ENCODE measurements at regions not wholly inside any gene's neighbourhood (a gene's known extent, or its start where the extent isn't known, plus 50 kb on each side); places are given as distances from the start of the nearest gene placed in this dataset.

DNA sequence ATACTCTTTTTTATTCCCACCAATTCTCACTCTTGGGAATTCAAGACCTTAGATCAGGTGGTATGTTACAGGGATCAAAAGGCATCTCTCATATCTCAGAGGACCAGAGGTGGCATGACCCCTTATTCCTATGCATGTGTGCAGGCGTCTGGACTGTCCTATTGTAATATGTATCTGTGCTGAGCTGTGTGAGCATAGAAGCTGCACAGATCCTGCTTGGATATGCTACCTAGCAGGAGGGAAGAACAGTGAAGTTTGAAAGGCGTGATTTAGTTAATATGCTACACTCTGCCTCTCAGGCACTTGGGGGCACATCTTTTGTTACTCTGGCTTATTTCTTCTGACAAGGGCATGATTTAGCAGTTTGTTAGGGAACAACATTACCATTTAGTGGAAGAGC is 86.7 kb upstream of the ZRANB2 start:
- H3K4me3 ChIP-seq (ENCODE audit: low read length) = no peak overlapping the region
- ATAC-seq (no peak), DNase-seq (no peak)
- Mint-ChIP-seq H3K4me3 (no peak overlapping the region), H3K4me1 (no peaks in the 10 kb centered on the region), H3K36me3 (no peaks in the 10 kb centered on the region), H3K9me3 (peaks cover 0 to 11% (median 2%) of the 10 kb centered on the region in 11 donors), H3K27me3 (peaks cover 0 to 4% (median 0%) of the 10 kb centered on the region in 5 donors), H3K27ac (no peak overlapping the region)
- H3K9me3 ChIP-seq (ENCODE audit: control insufficient read depth in 2 of 3, low read length in 3 of 3) = no peaks in the 10 kb centered on the region
- H3K27me3 ChIP-seq (ENCODE audit: control insufficient read depth in 2 of 2, insufficient read depth in 2 of 2, low read length in 2 of 2) = no peaks in the 10 kb centered on the region
- H3K4me1 ChIP-seq (ENCODE audit: control insufficient read depth in 2 of 2, insufficient read depth in 2 of 2, low read length in 2 of 2) = no peaks in the 10 kb centered on the region
- no peak overlapping the region for H3K27ac ChIP-seq (ENCODE audit: low read depth, low read length)
- intact Hi-C loops (cut with micrococcal nuclease) = no loop called here
- no peaks in the 10 kb centered on the region for H3K36me3 ChIP-seq (ENCODE audit: control insufficient read depth in 2 of 3, insufficient read depth in 3 of 3, low read length in 3 of 3)
- POLR2A ChIA-PET = no interaction called here
- CTCF ChIA-PET = no interaction called here

DNA sequence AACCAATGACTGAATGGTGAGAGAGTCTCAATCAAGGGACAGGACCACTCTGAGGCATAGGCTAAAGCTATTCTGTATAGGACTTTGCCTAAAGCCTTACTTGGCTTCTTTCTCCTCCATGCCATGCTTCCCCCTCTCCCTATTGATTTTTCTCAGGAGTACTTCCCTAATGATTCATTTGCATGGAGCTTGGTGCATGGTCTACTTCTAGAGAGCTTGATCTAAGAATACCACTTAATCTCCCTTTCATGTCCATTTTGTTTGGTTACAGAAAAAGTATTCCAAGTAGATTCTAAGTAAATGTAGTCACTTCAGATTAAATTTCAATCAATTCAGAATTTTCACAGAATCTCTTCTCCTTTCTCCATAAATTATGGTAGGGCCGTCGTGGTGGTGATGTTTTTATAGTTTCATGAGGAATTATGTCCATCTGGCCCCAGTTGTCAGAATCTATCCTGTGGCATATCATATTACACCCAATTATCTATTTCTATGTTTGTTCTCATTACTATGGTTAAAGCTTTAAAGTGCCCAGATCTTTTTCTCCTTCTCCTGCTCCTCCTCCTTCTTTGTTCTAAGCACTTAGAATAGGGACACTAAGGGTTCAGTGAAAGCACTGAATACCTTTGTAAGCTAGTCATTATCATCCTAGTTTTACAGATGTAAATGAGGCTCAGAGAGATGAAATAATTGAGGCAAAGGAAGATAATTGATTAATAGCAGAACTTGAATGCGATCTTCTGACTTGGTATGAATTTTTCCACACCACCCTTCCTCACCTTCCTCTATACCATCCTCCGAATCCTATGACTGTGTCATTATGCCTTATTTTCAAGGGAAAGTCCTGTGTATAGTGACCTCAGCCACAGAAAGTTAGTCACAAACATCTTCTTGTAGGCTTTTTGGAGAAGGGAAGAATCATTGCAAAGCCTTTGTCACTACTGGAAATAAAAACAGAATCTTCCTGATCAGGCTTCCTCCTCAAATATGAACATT is 85.6 kb upstream of the ZRANB2 start:
- CTCF ChIA-PET = no interaction called here
- no peak overlapping the region for H3K27ac Mint-ChIP-seq
- no peak overlapping the region for H3K4me3 Mint-ChIP-seq

DNA sequence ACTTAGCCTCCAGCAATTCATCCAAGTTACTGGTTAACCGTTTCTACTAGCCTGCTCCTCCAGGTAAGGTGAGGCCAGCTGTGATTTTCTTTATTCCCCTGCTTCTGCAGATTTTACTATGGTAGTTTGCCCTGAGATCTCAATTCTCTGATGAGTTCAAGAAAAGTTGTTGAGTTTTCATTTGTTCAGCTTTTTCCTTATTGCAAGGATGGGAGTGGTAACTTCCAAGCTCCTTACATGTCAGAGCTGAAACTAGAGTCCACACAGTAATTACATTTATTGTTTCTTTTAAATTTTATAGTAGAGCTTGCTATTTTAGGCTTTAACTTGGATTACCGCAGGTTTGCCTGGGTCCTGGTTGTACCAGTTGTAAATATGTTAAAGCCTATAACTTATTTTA is 76.9 kb upstream of the ZRANB2 start:
- Histone ChIP-seq H3K36me3 (ENCODE audit: control insufficient read depth in 2 of 3, insufficient read depth in 3 of 3, low read length in 3 of 3) (no peaks in the 10 kb centered on the region), H3K9me3 (ENCODE audit: control insufficient read depth in 2 of 3, low read length in 3 of 3) (peaks cover 0 to 4% (median 0%) of the 10 kb centered on the region in 3 experiments), H3K27ac (ENCODE audit: low read depth, low read length) (no peak overlapping the region), H3K27me3 (ENCODE audit: control insufficient read depth in 2 of 2, insufficient read depth in 2 of 2, low read length in 2 of 2) (no peaks in the 10 kb centered on the region), H3K4me3 (ENCODE audit: low read length) (no peak overlapping the region), H3K4me1 (ENCODE audit: control insufficient read depth in 2 of 2, insufficient read depth in 2 of 2, low read length in 2 of 2) (no peaks in the 10 kb centered on the region)
- no peak overlapping the region for H3K4me3 Mint-ChIP-seq
- ChIA-PET POLR2A (no interaction called here), CTCF (no interaction called here)
- intact Hi-C loops (cut with micrococcal nuclease) = no loop called here
- no peak overlapping the region for H3K27ac Mint-ChIP-seq
- DNase-seq (no peak), ATAC-seq (no peak)
- H3K27me3 Mint-ChIP-seq = peaks cover 0 to 12% (median 0%) of the 10 kb centered on the region in 5 donors
- H3K9me3 Mint-ChIP-seq = peaks cover 0 to 29% (median 12%) of the 10 kb centered on the region in 11 donors
- H3K4me1 Mint-ChIP-seq = no peaks in the 10 kb centered on the region
- H3K36me3 Mint-ChIP-seq = no peaks in the 10 kb centered on the region

More for the DNA sequence above, 85.6 kb upstream of the ZRANB2 start:
- Histone ChIP-seq H3K4me3 (ENCODE audit: low read length) (no peak overlapping the region), H3K27ac (ENCODE audit: low read depth, low read length) (no peak overlapping the region), H3K36me3 (ENCODE audit: control insufficient read depth in 2 of 3, insufficient read depth in 3 of 3, low read length in 3 of 3) (no peaks in the 10 kb centered on the region), H3K27me3 (ENCODE audit: control insufficient read depth in 2 of 2, insufficient read depth in 2 of 2, low read length in 2 of 2) (no peaks in the 10 kb centered on the region), H3K4me1 (ENCODE audit: control insufficient read depth in 2 of 2, insufficient read depth in 2 of 2, low read length in 2 of 2) (no peaks in the 10 kb centered on the region), H3K9me3 (ENCODE audit: control insufficient read depth in 2 of 3, low read length in 3 of 3) (no peaks in the 10 kb centered on the region)
- ATAC-seq = no peak
- Mint-ChIP-seq H3K36me3 (no peaks in the 10 kb centered on the region), H3K27me3 (peaks cover 0 to 4% (median 0%) of the 10 kb centered on the region in 5 donors), H3K4me1 (no peaks in the 10 kb centered on the region), H3K9me3 (peaks cover 0 to 11% (median 3%) of the 10 kb centered on the region in 11 donors)
- POLR2A ChIA-PET = no interaction called here
- DNase-seq = no peak
- intact Hi-C loops (cut with micrococcal nuclease) = no loop called here

DNA sequence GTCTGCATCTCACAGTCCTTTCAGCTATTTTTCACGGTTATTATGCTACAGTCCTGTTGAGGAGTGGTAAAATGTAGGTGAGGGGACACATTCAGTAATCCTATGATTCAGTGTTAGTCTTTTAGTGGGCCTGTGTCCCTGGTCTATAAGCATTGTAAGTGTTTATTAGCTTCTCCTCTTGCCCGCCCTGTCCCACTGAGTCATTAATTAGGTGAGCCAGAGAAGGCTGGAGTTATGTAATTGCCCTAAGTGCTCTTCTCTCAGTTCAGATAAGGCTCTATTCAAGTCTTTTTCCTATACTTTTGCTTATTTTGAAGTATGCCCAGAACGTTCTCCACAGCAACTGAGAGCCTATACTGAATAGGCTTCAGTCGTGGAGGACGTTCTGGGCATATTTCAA is 76.3 kb upstream of the ZRANB2 start:
- ATAC-seq (no peak), DNase-seq (no peak)
- Mint-ChIP-seq H3K4me3 (no peak overlapping the region), H3K27ac (no peak overlapping the region), H3K27me3 (peaks cover 0 to 12% (median 0%) of the 10 kb centered on the region in 5 donors), H3K9me3 (peaks cover under 1 to 29% (median 12%) of the 10 kb centered on the region in 11 donors), H3K4me1 (no peaks in the 10 kb centered on the region), H3K36me3 (no peaks in the 10 kb centered on the region)
- H3K9me3 ChIP-seq (ENCODE audit: control insufficient read depth in 2 of 3, low read length in 3 of 3) = peaks cover 0 to 4% (median 0%) of the 10 kb centered on the region in 3 experiments
- H3K4me3 ChIP-seq (ENCODE audit: low read length) = no peak overlapping the region
- H3K27me3 ChIP-seq (ENCODE audit: control insufficient read depth in 2 of 2, insufficient read depth in 2 of 2, low read length in 2 of 2) = no peaks in the 10 kb centered on the region
- POLR2A ChIA-PET = no interaction called here
- no peak overlapping the region for H3K27ac ChIP-seq (ENCODE audit: low read depth, low read length)
- no peaks in the 10 kb centered on the region for H3K36me3 ChIP-seq (ENCODE audit: control insufficient read depth in 2 of 3, insufficient read depth in 3 of 3, low read length in 3 of 3)
- H3K4me1 ChIP-seq (ENCODE audit: control insufficient read depth in 2 of 2, insufficient read depth in 2 of 2, low read length in 2 of 2) = no peaks in the 10 kb centered on the region
- intact Hi-C loops (cut with micrococcal nuclease) = no loop called here
- CTCF ChIA-PET = no interaction called here

DNA sequence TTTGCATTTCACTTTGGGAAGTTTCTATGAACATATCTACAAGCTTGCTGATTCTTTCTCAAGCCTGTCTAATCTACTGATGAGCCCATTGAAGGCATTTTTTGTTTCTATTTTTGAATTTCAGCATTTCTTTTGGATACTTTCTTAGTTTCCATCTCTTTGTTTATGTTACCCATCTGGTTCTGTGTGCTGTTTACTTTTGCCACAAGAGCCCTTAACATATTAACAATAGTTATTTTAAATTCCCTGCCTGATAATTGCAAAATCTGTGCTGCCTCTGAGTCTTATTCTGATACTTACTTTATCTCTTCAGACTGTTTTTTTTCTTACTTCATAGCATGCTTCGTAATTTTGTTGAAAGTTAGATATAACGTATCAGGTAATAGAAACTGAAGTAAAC is 75.8 kb upstream of the ZRANB2 start:
- H3K27me3 ChIP-seq (ENCODE audit: control insufficient read depth in 2 of 2, insufficient read depth in 2 of 2, low read length in 2 of 2) = no peaks in the 10 kb centered on the region
- no peak overlapping the region for H3K4me3 ChIP-seq (ENCODE audit: low read length)
- H3K36me3 ChIP-seq (ENCODE audit: control insufficient read depth in 2 of 3, insufficient read depth in 3 of 3, low read length in 3 of 3) = no peaks in the 10 kb centered on the region
- CTCF ChIA-PET = no interaction called here
- Mint-ChIP-seq H3K4me1 (no peaks in the 10 kb centered on the region), H3K4me3 (no peak overlapping the region), H3K9me3 (peaks cover 4 to 29% (median 13%) of the 10 kb centered on the region in 11 donors), H3K36me3 (no peaks in the 10 kb centered on the region), H3K27me3 (peaks cover 0 to 12% (median 0%) of the 10 kb centered on the region in 5 donors), H3K27ac (no peak overlapping the region)
- intact Hi-C loops (cut with micrococcal nuclease) = no loop called here
- H3K9me3 ChIP-seq (ENCODE audit: control insufficient read depth in 2 of 3, low read length in 3 of 3) = peaks cover 0 to 4% (median 0%) of the 10 kb centered on the region in 3 experiments
- POLR2A ChIA-PET = no interaction called here
- H3K4me1 ChIP-seq (ENCODE audit: control insufficient read depth in 2 of 2, insufficient read depth in 2 of 2, low read length in 2 of 2) = no peaks in the 10 kb centered on the region
- no peak overlapping the region for H3K27ac ChIP-seq (ENCODE audit: low read depth, low read length)
- DNase-seq (no peak), ATAC-seq (no peak)

DNA sequence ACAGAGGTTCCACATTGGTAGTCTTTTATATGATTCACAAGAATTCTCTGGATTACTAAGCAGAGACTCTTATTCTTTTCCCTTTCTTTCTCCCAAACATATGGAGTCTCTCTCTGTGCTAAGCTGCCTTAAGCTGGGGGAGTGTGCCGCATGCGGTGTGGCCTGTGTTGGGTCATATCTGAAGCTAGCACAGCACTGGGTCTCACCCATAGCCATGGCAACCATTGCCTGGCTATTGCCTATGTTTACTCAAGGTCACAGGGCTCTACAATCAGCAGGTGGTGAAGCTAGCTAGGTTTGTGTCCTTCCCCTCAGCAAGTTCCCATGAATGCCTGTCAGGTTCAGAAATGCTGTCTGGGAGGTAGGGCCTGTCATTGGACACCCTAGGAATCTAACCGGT is 73.6 kb upstream of the ZRANB2 start:
- ATAC-seq = no peak
- H3K27me3 Mint-ChIP-seq = peaks cover 0 to 12% (median 0%) of the 10 kb centered on the region in 5 donors

DNA sequence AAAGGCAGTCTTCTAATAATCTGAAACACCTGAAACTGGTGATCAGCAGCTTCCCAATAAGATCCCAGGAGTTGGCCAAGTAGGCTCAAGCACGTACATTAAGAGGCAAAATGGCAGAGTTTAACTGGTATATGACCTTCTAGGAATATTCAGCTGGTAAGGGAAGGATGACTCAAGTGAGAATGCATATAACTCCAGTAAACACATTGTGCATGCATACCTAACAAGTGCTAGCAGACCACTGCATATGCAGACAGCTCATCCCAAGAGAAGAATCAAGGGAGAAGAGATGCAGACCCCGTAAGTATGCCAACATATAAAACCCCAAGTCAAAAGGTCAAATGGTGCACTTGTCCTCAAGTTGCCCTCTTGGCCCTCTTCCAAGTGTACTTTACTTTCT is 73.0 kb upstream of the ZRANB2 start:
- Histone ChIP-seq H3K27me3 (ENCODE audit: control insufficient read depth in 2 of 2, insufficient read depth in 2 of 2, low read length in 2 of 2) (no peaks in the 10 kb centered on the region), H3K4me3 (ENCODE audit: low read length) (no peak overlapping the region), H3K9me3 (ENCODE audit: control insufficient read depth in 2 of 3, low read length in 3 of 3) (peaks cover 0 to 4% (median 0%) of the 10 kb centered on the region in 3 experiments), H3K36me3 (ENCODE audit: control insufficient read depth in 2 of 3, insufficient read depth in 3 of 3, low read length in 3 of 3) (no peaks in the 10 kb centered on the region), H3K27ac (ENCODE audit: low read depth, low read length) (no peak overlapping the region), H3K4me1 (ENCODE audit: control insufficient read depth in 2 of 2, insufficient read depth in 2 of 2, low read length in 2 of 2) (no peaks in the 10 kb centered on the region)
- POLR2A ChIA-PET = no interaction called here
- Mint-ChIP-seq H3K9me3 (peaks cover 8 to 39% (median 23%) of the 10 kb centered on the region in 11 donors), H3K4me3 (no peak overlapping the region), H3K27ac (no peak overlapping the region), H3K27me3 (peaks cover 0 to 12% (median 0%) of the 10 kb centered on the region in 5 donors), H3K36me3 (no peaks in the 10 kb centered on the region), H3K4me1 (no peaks in the 10 kb centered on the region)
- intact Hi-C loops (cut with micrococcal nuclease) = no loop called here
- no peak for DNase-seq
- CTCF ChIA-PET = no interaction called here
- no peak for ATAC-seq

More for the DNA sequence above, 73.6 kb upstream of the ZRANB2 start:
- Mint-ChIP-seq H3K27ac (no peak overlapping the region), H3K36me3 (no peaks in the 10 kb centered on the region), H3K9me3 (peaks cover 8 to 35% (median 19%) of the 10 kb centered on the region in 11 donors), H3K4me1 (no peaks in the 10 kb centered on the region), H3K4me3 (no peak overlapping the region)
- peaks cover 0 to 4% (median 0%) of the 10 kb centered on the region in 3 experiments for H3K9me3 ChIP-seq (ENCODE audit: control insufficient read depth in 2 of 3, low read length in 3 of 3)
- DNase-seq = no peak
- no peaks in the 10 kb centered on the region for H3K27me3 ChIP-seq (ENCODE audit: control insufficient read depth in 2 of 2, insufficient read depth in 2 of 2, low read length in 2 of 2)
- CTCF ChIA-PET = no interaction called here
- no peaks in the 10 kb centered on the region for H3K4me1 ChIP-seq (ENCODE audit: control insufficient read depth in 2 of 2, insufficient read depth in 2 of 2, low read length in 2 of 2)
- no peak overlapping the region for H3K27ac ChIP-seq (ENCODE audit: low read depth, low read length)
- no peak overlapping the region for H3K4me3 ChIP-seq (ENCODE audit: low read length)
- H3K36me3 ChIP-seq (ENCODE audit: control insufficient read depth in 2 of 3, insufficient read depth in 3 of 3, low read length in 3 of 3) = no peaks in the 10 kb centered on the region
- POLR2A ChIA-PET = no interaction called here
- intact Hi-C loops (cut with micrococcal nuclease) = no loop called here
